ENCODE measurements at regions not wholly inside any gene's neighbourhood (a gene's known extent, or its start where the extent isn't known, plus 50 kb on each side); places are given as distances from the start of the nearest gene placed in this dataset.

- peak; percentile 0 for DNase-seq (ENCODE audit: low read depth, low spot score)
Measured at GRCh38 chr16:33516686-33517085, 57.3 kb downstream of the TP53TG3F start.
